HG02840 (cell line): ENCODE measurements at regions not wholly inside any gene's neighbourhood (a gene's known extent, or its start where the extent isn't known, plus 50 kb on each side); places are given as distances from the start of the nearest gene placed in this dataset.

ENCODE experiments used
- ATAC-seq: cut with Tn5 transposase; IDR thresholded peaks from one replicate; pipeline ENCODE4 v1.9.1; 2021; ENCODE audit warnings: mild to moderate bottlenecking, moderate library complexity, moderate number of reproducible peaks; ENCODE audit not compliant: unreplicated experiment, low FRiP score

DNA sequence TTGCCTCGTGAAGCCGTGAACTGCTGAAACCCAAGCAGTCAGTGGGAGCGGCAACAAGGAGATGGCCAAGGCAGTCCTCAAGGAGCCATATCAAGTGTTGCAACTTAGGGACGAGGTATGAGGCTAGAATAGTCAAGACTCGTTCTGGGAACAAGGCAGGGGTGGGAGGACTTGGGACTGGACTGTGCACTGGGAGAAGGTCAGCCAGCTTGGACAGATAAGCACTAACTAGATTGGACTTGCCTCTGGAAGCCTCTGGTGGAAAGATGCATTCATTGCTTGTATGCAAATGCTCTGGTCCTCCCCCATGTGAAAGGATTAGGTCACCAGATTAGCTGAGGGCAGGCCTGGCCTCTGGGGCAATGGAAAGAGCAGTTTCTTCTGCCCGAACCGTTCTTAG lies 123.3 kb upstream of the CTNNB1 start:
- ATAC-seq: no peak

GRCh38 chr3:41076399-41076798 lies 122.9 kb upstream of the CTNNB1 start:
- ATAC-seq: no peak

- ATAC-seq: no peak
These were observed 119.2 kb upstream of the CTNNB1 start for GRCh38 chr3:41080141-41080540.

- ATAC-seq: no peak
These were observed 110.4 kb upstream of the CTNNB1 start for GRCh38 chr3:41088882-41089281.

GRCh38 chr3:41089566-41089965 lies 109.7 kb upstream of the CTNNB1 start:
- no peak for ATAC-seq

DNA sequence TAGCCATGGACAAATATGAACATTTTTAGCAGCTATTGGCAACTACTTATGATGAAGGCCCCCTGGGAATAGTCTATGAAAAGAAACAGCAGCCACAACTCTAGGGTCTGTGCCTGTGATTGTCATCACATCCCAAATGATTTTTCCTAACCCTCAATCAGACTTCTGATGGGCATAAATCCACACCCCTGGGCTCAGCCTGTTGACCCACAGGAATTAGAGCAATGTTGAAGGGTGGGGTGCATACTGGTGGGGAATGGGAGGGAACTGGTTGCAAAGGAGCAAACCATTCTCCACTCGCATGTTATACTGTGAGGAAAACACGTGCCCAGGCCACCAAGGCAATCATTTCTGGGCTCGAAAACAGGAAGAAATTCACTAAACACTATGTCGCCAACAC lies 106.5 kb upstream of the CTNNB1 start:
- no peak for ATAC-seq

DNA sequence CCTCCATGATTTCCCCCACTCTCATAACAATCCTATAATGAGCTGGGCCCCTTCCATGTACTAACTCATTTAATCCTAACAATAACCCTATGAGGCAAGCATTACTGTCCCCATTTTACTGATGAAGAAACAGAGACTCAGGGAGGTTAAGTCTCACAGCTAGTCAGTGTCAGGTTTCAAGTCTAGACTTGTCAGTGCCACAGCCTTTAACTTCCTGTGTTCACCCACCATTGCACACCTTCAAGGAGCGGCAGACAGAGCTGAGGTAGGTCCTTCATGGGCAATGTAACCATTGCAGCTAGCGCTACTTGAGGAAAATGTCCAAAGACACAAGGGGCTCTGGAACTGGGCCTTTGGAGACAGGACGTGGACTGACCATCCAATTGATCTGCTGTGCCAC lies 105.8 kb upstream of the CTNNB1 start:
- no peak for ATAC-seq

GRCh38 chr3:41094351-41094750 lies 105.0 kb upstream of the CTNNB1 start:
- no peak for ATAC-seq

GRCh38 chr3:41095702-41096101 lies 103.6 kb upstream of the CTNNB1 start:
- ATAC-seq: no peak

- ATAC-seq: no peak
These were observed 101.3 kb upstream of the CTNNB1 start for GRCh38 chr3:41097896-41098496.

- no peak for ATAC-seq
These were observed 98.1 kb upstream of the CTNNB1 start for GRCh38 chr3:41101231-41101630.

DNA sequence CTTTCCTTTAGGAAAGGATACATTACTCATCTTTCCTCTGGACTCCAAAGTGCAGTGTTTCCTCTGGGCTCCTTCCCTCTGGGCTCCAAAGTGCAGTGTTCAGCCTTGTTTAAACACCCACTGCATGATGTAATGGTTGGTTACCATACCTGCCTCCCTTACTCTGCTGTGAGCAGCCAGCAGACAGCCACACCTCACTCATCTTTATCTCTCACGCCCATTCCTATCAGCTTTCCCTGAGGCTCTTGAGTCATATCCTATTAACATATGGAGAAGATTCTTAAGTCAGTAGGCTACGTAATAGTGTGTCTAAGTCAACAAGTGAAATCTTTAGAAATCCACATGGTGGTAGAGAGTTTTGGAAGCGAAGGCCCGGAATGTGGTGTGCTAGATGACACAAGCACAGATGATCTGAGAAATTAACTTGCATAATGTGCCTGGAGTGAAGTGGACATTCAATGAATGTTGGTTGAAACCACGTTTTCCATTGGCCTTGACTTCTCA lies 97.2 kb upstream of the CTNNB1 start:
- no peak for ATAC-seq

DNA sequence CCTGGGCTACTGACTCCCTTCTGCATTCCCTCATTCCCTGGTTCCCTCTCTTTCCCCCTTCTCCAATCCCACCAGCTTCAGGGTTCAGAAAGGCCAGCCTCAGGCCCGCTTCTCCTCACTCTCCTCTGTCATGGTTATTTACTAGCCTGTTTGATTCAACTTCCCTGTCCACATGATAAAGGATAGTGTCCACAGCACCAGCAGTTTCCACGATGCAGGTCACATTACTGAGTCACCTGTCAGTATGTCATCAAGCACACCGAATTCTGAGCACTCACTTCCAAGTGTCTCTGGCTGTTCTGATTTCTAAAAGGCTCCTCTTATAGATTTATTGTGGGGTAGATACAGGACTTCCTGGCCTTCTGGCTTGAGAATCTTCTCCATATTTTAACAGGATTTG lies 96.6 kb upstream of the CTNNB1 start:
- no peak for ATAC-seq

DNA sequence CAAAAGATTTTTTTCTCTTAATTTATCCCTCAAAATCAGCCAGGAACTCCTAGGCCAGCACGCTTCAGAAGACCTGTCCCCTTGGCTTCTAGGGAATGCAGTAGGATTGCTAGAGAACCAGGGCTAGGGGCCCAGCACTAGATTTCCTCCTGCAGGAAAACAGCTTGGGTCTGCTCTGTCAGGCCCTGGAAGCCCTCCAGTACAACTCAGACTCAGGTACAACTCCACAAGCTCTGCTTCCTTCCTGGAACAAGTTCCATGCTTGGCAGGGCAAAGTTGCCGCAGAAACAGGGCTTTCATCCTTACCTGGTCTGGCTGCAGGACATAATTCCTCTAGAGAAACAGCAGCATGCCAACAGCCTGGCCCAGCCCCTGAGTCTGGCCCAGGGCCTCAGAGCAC lies 96.1 kb upstream of the CTNNB1 start:
- no peak for ATAC-seq

DNA sequence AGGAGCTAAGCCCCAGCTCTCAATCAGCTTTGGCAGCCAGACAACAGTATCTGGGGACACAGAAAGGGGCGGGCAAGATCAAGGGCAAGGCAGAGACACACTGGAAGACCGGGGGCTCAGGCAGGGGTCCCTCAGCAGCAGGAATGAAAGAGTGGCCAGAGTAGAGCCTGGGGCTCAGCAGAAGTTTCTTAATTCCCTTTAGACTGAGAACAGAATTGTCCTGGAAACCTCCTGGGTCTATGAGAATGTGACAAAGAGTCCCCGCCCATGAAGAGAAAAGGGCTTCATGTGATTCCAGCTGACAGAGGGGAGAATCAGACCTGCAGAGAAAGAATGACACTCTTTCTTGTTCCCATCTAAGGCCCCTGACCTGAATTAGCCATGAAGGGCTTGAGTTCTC lies 95.2 kb upstream of the CTNNB1 start:
- no peak for ATAC-seq

DNA sequence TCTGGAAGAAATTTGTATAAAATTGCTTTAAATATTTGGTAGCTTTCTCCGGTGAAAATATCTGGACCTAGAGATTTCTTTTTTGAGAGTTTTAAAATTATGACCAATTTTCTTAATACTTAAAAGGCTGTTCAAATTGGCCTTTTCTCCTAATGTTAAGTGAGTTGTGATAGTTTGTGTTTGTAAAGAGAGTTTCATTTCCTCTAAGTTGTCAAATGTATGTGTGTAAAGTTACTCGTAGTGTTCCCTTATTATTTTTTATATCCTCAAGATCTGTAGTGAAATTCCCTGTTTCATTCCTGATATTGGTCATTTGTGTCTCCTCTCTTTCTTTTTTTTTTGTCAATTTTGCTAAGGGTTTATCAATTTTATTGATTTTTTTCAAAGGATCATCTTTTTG lies 92.6 kb upstream of the CTNNB1 start:
- no peak for ATAC-seq

- no peak for ATAC-seq
These were observed 88.3 kb upstream of the CTNNB1 start for GRCh38 chr3:41111011-41111410.

- no peak for ATAC-seq
These were observed 86.8 kb upstream of the CTNNB1 start for GRCh38 chr3:41112466-41112865.

GRCh38 chr3:41115069-41115468 lies 84.2 kb upstream of the CTNNB1 start:
- ATAC-seq: no peak

- ATAC-seq: no peak
These were observed 82.5 kb upstream of the CTNNB1 start for GRCh38 chr3:41116851-41117250.

DNA sequence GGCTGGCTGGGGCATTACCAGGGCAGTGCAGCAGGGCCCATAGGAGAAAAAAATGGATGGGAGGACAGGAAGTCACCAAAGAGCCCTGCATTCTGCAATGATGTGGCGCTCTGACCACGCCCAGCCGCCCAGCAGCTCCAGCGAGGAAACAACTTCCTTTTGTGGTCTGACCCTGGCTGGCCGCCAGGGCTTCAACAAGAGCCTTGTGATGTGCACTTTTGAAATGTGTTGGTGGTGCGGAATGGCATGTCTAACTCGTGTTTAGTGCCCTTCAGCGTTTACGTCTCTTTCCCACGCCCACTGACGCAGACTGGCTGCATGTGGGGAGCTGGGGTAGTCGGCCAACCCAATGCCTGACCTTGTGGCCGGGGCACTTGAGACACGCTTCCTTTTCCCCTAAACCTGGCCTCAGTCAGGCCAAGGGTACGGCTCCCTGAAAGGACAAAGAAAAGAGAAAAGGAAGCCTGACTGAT lies 81.9 kb upstream of the CTNNB1 start:
- no peak for ATAC-seq

- no peak for ATAC-seq
These were observed 80.6 kb upstream of the CTNNB1 start for GRCh38 chr3:41118461-41119390.
